ENCODE measurements at regions not wholly inside any gene's neighbourhood (a gene's known extent, or its start where the extent isn't known, plus 50 kb on each side); places are given as distances from the start of the nearest gene placed in this dataset.

- no peak for TF ChIP-seq CTCF (IDR thresholded peaks at IDR 0.05; ENCODE audit: low read depth, low read length, missing control alignments)
- no peak for DNase-seq (ENCODE audit: extremely low read depth, low read depth)
- no peak overlapping the region for H3K4me3 ChIP-seq (replicated peaks; ENCODE audit: low read depth, low read length)
These were observed 398.6 kb upstream of the DDI1 start for GRCh38 chr11:103637831-103638230.

GRCh38 chr11:103644676-103645075, 391.8 kb upstream of the DDI1 start:
- DNase-seq (ENCODE audit: extremely low read depth, low read depth) = no peak
- no peak overlapping the region for H3K4me3 ChIP-seq (replicated peaks; ENCODE audit: low read depth, low read length)
- TF ChIP-seq CTCF (IDR thresholded peaks at IDR 0.05; ENCODE audit: low read depth, low read length, missing control alignments) = no peak

DNA sequence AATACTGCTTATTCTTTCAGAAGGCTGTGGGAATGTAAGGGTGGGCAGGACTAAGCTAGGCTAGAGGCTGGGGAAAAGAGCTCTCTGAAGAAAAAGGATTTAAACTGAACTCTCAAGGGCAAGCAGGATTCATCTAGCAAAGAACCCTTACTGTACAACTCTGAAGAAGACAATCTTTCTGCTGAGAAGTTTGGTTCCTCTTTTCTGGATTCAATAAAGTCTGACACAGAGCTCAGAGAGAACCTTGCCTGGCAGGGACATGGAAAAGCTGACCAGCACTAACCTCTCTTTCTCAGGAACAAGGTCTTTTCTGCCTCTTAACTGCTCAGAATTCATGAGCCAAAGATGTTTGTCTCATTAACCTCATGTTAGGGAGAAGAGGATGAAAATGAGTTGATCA, 388.4 kb upstream of the DDI1 start:
- no peak for TF ChIP-seq CTCF (IDR thresholded peaks at IDR 0.05; ENCODE audit: low read depth, low read length, missing control alignments)
- DNase-seq (ENCODE audit: extremely low read depth, low read depth) = no peak
- H3K4me3 ChIP-seq (replicated peaks; ENCODE audit: low read depth, low read length) = no peak overlapping the region

DNA sequence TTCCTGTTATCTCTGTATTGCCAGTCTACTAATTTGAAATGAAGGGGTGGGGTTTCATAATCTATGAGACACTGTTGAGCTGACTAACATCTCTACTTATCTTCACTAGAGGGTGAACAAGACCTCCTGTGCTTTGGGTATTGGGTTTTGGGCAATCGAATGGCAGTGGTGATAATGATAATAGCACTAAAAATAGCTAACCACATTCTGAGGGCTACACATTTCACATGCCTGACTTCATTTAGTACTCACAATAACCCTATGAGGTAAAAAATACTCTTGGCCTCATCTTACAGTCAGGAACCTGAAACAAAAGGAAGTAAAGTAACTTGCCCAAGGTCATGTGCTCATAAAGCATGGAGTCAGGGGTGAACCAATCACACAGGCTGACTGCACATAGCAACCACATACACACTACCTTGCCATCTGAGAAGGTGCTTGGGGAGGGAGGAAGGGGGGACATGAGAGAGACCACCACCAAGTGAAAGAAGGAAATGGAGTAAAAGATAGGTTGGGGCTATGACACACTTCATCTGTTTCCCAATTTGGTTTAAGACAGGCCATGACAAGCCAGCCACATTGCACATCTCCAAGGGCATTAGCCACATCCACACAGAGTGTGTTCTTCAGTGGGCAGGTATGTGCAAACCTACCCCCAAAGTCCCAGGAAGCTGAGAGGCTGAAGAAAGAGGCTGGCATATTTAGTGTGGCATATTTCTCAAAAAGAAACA, 387.6 kb upstream of the DDI1 start:
- TF ChIP-seq CTCF (IDR thresholded peaks at IDR 0.05; ENCODE audit: low read depth, low read length, missing control alignments) = no peak
- no peak for DNase-seq (ENCODE audit: extremely low read depth, low read depth)
- H3K4me3 ChIP-seq (replicated peaks; ENCODE audit: low read depth, low read length) = no peak overlapping the region

GRCh38 chr11:103649401-103649895, 387.0 kb upstream of the DDI1 start:
- no peak overlapping the region for H3K4me3 ChIP-seq (replicated peaks; ENCODE audit: low read depth, low read length)
- TF ChIP-seq CTCF (IDR thresholded peaks at IDR 0.05; ENCODE audit: low read depth, low read length, missing control alignments) = no peak
- no peak for DNase-seq (ENCODE audit: extremely low read depth, low read depth)

GRCh38 chr11:103650330-103650729, 386.1 kb upstream of the DDI1 start:
- H3K4me3 ChIP-seq (replicated peaks; ENCODE audit: low read depth, low read length) = no peak overlapping the region
- TF ChIP-seq CTCF (IDR thresholded peaks at IDR 0.05; ENCODE audit: low read depth, low read length, missing control alignments) = no peak
- DNase-seq (ENCODE audit: extremely low read depth, low read depth) = no peak

Measured in HFF-Myc (cell line).